PFSK-1 (cell line): ENCODE measurements at regions not wholly inside any gene's neighbourhood (a gene's known extent, or its start where the extent isn't known, plus 50 kb on each side); places are given as distances from the start of the nearest gene placed in this dataset.

Experiments
- POLR2AphosphoS5 ChIP-seq: IDR thresholded peaks from 2 replicates; pipeline ENCODE4 v1.6.1; 2012; ENCODE audit warnings: low read depth, mild to moderate bottlenecking, control low read depth, low read length, moderate library complexity
- REST ChIP-seq, 2 experiments: IDR thresholded peaks; 2 replicates each; pipeline versions ENCODE4 v1.6.1 to v1.8.0; 2011 to 2012; ENCODE audit warnings: low read depth in 2 of 2, low read length in 2 of 2, control low read depth in 1 of 2, inconsistent platforms in 1 of 2, mild to moderate bottlenecking in 1 of 2, moderate library complexity in 1 of 2; ENCODE audit not compliant: insufficient read depth in 1 of 2
- SIN3A ChIP-seq: IDR thresholded peaks from 2 replicates; pipeline ENCODE4 v1.6.1; 2012; ENCODE audit warnings: mild to moderate bottlenecking, low read length, moderate library complexity, borderline replicate concordance; ENCODE audit not compliant: insufficient read depth

GRCh38 chr7:51521694-51522312, 205.2 kb upstream of the COBL start:
- TF ChIP-seq POLR2AphosphoS5 (no peak), REST (IDR thresholded peaks at IDR 0.05; ENCODE audit: insufficient read depth in 1 of 2, low read depth in 2 of 2, low read length in 2 of 2) (no peak), SIN3A (no peak)
